Endothelial cell of umbilical vein (primary cell): ENCODE measurements at regions not wholly inside any gene's neighbourhood (a gene's known extent, or its start where the extent isn't known, plus 50 kb on each side); places are given as distances from the start of the nearest gene placed in this dataset.

Experiments used
- BruUV-seq: library from RNA; stranded (reverse); fragments of 400-500 nt; replicated peaks from 2 replicates; lab custom pipeline; 2021; lab: Mats Ljungman, UMichigan
- CTCF ChIA-PET: fragments of 300-600, 350-600 bp; sonication (Branson Sonifier 250); formaldehyde crosslinking; loops from one replicate; lab custom pipeline; 2021; ENCODE audit warnings: antibody characterized with exemption, inconsistent platforms; lab: Charles Lee
- POLR2A ChIA-PET: fragments of 300-600, 350-600 bp; sonication (Branson Sonifier 250); formaldehyde crosslinking; loops from one replicate; lab custom pipeline; 2021; ENCODE audit warnings: antibody characterized with exemption, inconsistent platforms; lab: Charles Lee
- DNase-seq: peaks from one replicate; pipeline ENCODE4 v3.0.0-alpha.2; 2011; ENCODE audit warnings: low read depth, low spot score
- FAIRE-seq: peaks from 2 replicates; lab custom pipeline; 2011; peaks lifted over from hg19 to GRCh38; lab: Jason Lieb, UNC
- H2AFZ ChIP-seq: 2 replicates; pipeline ENCODE4 v1.6.0; 2012; ENCODE audit warnings: low read depth, low read length, control low read depth, inconsistent platforms
- H3K27ac ChIP-seq: 2 replicates; pipeline ENCODE4 v1.5.1; 2011; ENCODE audit warnings: low read depth, mild to moderate bottlenecking, control low read depth, low read length, moderate library complexity; ENCODE audit not compliant: insufficient read depth
- H3K27me3 ChIP-seq, 2 experiments: 2 replicates each; pipeline versions ENCODE4 v1.6.0 to v1.6.1; 2011; ENCODE audit warnings: low read length in 2 of 2, mixed read lengths in 1 of 2; ENCODE audit not compliant: control insufficient read depth in 2 of 2, insufficient read depth in 2 of 2
- H3K36me3 ChIP-seq, 2 experiments: 2 replicates in 1 of 2; 3 replicates in 1 of 2; pipeline ENCODE4 v1.5.1; 2011; ENCODE audit warnings: low read length in 2 of 2, mild to moderate bottlenecking in 1 of 2, moderate library complexity in 1 of 2; ENCODE audit not compliant: control insufficient read depth in 2 of 2, insufficient read depth in 2 of 2; ENCODE audit errors: extremely low read depth in 1 of 2
- H3K4me1 ChIP-seq: 3 replicates; pipeline ENCODE4 v1.5.1; 2011; ENCODE audit warnings: mild to moderate bottlenecking, low read length; ENCODE audit not compliant: control insufficient read depth, insufficient read depth; ENCODE audit errors: extremely low read depth
- H3K4me2 ChIP-seq: 2 replicates; pipeline ENCODE4 v1.6.1; 2011; ENCODE audit warnings: low read length, control low read depth, mixed read lengths; ENCODE audit not compliant: insufficient read depth
- H3K4me3 ChIP-seq, 3 experiments: fragments of 200-600 bp in 1 of 3; sonication (generic), shearing (Covaris generic) in 1 of 3; replicated peaks in 1 of 3; 2 replicates each; pipeline ENCODE4 v1.5.1; 2011 to 2016; ENCODE audit warnings: control low read depth in 3 of 3, low read length in 3 of 3, mild to moderate bottlenecking in 2 of 3, inconsistent platforms in 1 of 3, low read depth in 1 of 3, moderate library complexity in 1 of 3; ENCODE audit not compliant: insufficient read depth in 1 of 3
- H3K79me2 ChIP-seq: 2 replicates; pipeline ENCODE4 v1.6.0; 2012; ENCODE audit warnings: low read length, inconsistent platforms; ENCODE audit not compliant: control insufficient read depth, insufficient read depth
- H3K9ac ChIP-seq: replicated peaks from 2 replicates; pipeline ENCODE3; 2011; ENCODE audit warnings: low read length, control low read depth; ENCODE audit not compliant: insufficient read depth; ENCODE audit errors: extremely low read depth
- H3K9me1 ChIP-seq: replicated peaks from 3 replicates; pipeline ENCODE4 v1.6.0; 2011; ENCODE audit warnings: mild to moderate bottlenecking, low read length; ENCODE audit not compliant: control insufficient read depth, insufficient read depth; ENCODE audit errors: extremely low read depth
- H3K9me3 ChIP-seq: replicated peaks from 2 replicates; pipeline ENCODE4 v1.5.1; 2012; ENCODE audit warnings: low read length, inconsistent platforms; ENCODE audit not compliant: control insufficient read depth, insufficient read depth
- H4K20me1 ChIP-seq: replicated peaks from 2 replicates; pipeline ENCODE3; 2011; ENCODE audit warnings: mild to moderate bottlenecking, low read length; ENCODE audit not compliant: control insufficient read depth, insufficient read depth; ENCODE audit errors: extremely low read depth
- CTCF ChIP-seq, 2 donors: IDR thresholded peaks; 1 replicate in 1 of 2; 2 replicates in 1 of 2; pipeline ENCODE4 v1.5.1; 2011; ENCODE audit warnings: low read length in 2 of 2, mild to moderate bottlenecking in 2 of 2, moderate library complexity in 2 of 2, control low read depth in 1 of 2, inconsistent platforms in 1 of 2, low read depth in 1 of 2; ENCODE audit not compliant: insufficient read depth in 1 of 2; ENCODE audit errors: extremely low read depth in 1 of 2
- EZH2 ChIP-seq: IDR thresholded peaks from 2 replicates; pipeline ENCODE4 v1.6.1; 2012; ENCODE audit warnings: borderline replicate concordance, low read depth, mild to moderate bottlenecking, moderate library complexity, low read length, inconsistent platforms; ENCODE audit not compliant: severe bottlenecking
- FOS ChIP-seq: IDR thresholded peaks from 2 replicates; pipeline ENCODE4 v1.6.1; 2011; ENCODE audit warnings: mild to moderate bottlenecking, low read length, moderate library complexity, borderline replicate concordance; ENCODE audit not compliant: insufficient read depth
- GATA2 ChIP-seq: IDR thresholded peaks from 2 replicates; pipeline ENCODE4 v1.7.0; 2011; ENCODE audit warnings: low read depth, mild to moderate bottlenecking, moderate library complexity, mixed read lengths, low read length; ENCODE audit not compliant: insufficient read length, insufficient read depth
- JUN ChIP-seq: IDR thresholded peaks from 2 replicates; pipeline ENCODE4 v1.6.1; 2011; ENCODE audit warnings: borderline replicate concordance, low read depth; ENCODE audit not compliant: insufficient read length, insufficient read depth
- MYC ChIP-seq: IDR thresholded peaks from one replicate; pipeline ENCODE4 v1.6.1; 2011; ENCODE audit warnings: mild to moderate bottlenecking, low read depth, low read length
- POLR2A ChIP-seq: IDR thresholded peaks from 2 replicates; pipeline ENCODE4 v1.6.1; 2012; ENCODE audit warnings: low read depth, mild to moderate bottlenecking, control low read depth, low read length
- POLR2AphosphoS5 ChIP-seq: IDR thresholded peaks from 2 replicates; pipeline ENCODE4 v1.6.1; 2012; ENCODE audit warnings: low read depth, mild to moderate bottlenecking, control low read depth, low read length, moderate library complexity; ENCODE audit not compliant: insufficient read depth
- dilution Hi-C: fragments of 300-500 bp; cut with MboI; formaldehyde crosslinking; loops from one replicate; pipeline ENCODE4 v1.15.0; 2019; ENCODE audit warnings: low sequenced_read_pairs; ENCODE audit not compliant: extremely low pct_ligation_motif_present
- intact Hi-C: fragments of 100-400 bp; cut with micrococcal nuclease; formaldehyde crosslinking; loops from one replicate; pipeline ENCODE4 v1.10.0; 2022
- TF ChIP-seq, protein P1 (sequence below): IDR thresholded peaks from 2 replicates; pipeline ENCODE4 v1.6.1; 2011; ENCODE audit not compliant: insufficient read depth, insufficient read length

DNA sequence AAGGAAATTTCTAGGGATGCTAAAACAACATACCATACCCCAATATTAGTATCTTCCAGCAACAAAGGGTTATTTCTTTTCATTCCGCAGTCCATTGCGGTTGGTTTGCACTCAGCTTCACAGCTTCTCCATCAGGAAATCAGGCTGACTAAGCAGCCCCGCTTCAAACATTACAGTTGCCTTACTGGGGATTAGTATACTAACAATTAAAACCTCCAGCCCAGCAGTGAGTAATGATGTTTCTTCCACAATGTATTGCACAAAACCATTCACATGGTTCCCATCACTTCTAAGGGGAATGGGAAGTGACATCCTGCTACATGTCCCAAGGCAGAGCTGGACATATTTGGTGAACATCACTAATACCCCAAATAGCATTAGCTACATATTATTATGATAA lies 1384.9 kb downstream of the CDH8 start:
- dilution Hi-C loops: no loop called here
- POLR2A ChIA-PET: no interaction called here

More for the DNA sequence above, 1384.9 kb downstream of the CDH8 start:
- no TSS peak for BruUV-seq
- no peaks in the 10 kb centered on the region for H3K79me2 ChIP-seq
- H3K27ac ChIP-seq: no peak overlapping the region
- no peak overlapping the region for H2AFZ ChIP-seq
- H3K4me2 ChIP-seq: no peak overlapping the region
- peaks cover 7% of the 10 kb centered on the region for H3K9me3 ChIP-seq
- H3K9ac ChIP-seq: no peak overlapping the region
- H3K27me3 ChIP-seq: no peaks in the 10 kb centered on the region
- intact Hi-C loops: no loop called here
- no peak for TF ChIP-seq JUN
- TF ChIP-seq GATA2: no peak
- TF ChIP-seq MYC: no peak
- no peak for TF ChIP-seq FOS
- TF ChIP-seq CTCF (IDR thresholded peaks at IDR 0.05; ENCODE audit: extremely low read depth in 1 of 2, insufficient read depth in 1 of 2, low read depth in 1 of 2, low read length in 2 of 2): no peak
- no peak for TF ChIP-seq EZH2
- TF ChIP-seq, protein P1, sequence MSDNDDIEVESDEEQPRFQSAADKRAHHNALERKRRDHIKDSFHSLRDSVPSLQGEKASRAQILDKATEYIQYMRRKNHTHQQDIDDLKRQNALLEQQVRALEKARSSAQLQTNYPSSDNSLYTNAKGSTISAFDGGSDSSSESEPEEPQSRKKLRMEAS: no peak
- TF ChIP-seq POLR2A: no peak
- no peak for TF ChIP-seq POLR2AphosphoS5
- DNase-seq: no peak
- H3K9me1 ChIP-seq: no peaks in the 10 kb centered on the region
- FAIRE-seq: no peak
- no peaks in the 10 kb centered on the region for H3K4me1 ChIP-seq
- no peaks in the 10 kb centered on the region for H3K36me3 ChIP-seq
- CTCF ChIA-PET: no interaction called here
- H4K20me1 ChIP-seq: no peaks in the 10 kb centered on the region
- H3K4me3 ChIP-seq: no peak overlapping the region
